HT-29 (cell line): ENCODE measurements at regions not wholly inside any gene's neighbourhood (a gene's known extent, or its start where the extent isn't known, plus 50 kb on each side); places are given as distances from the start of the nearest gene placed in this dataset.

Experiments used
- DNase-seq: peaks from one replicate; pipeline ENCODE4 v3.0.0-alpha.2; 2015; ENCODE audit warnings: low spot score

- DNase-seq, result peak; percentile 44
These were observed 234.3 kb upstream of the MBL2 start for GRCh38 chr10:53006663-53007526.

GRCh38 chr10:53005612-53006345 lies 233.2 kb upstream of the MBL2 start:
- no peak for DNase-seq

GRCh38 chr10:53003094-53003493 lies 230.5 kb upstream of the MBL2 start:
- DNase-seq, result no peak

- no peak for DNase-seq
These were observed 227.1 kb upstream of the MBL2 start for GRCh38 chr10:52999681-53000080.

GRCh38 chr10:52999258-52999657 lies 226.7 kb upstream of the MBL2 start:
- DNase-seq, result no peak

GRCh38 chr10:52997007-52997406 lies 224.4 kb upstream of the MBL2 start:
- DNase-seq, result no peak

GRCh38 chr10:52994370-52994769 lies 221.8 kb upstream of the MBL2 start:
- no peak for DNase-seq

GRCh38 chr10:52993109-52993508 lies 220.5 kb upstream of the MBL2 start:
- DNase-seq, result no peak

- no peak for DNase-seq
These were observed 220.0 kb upstream of the MBL2 start for GRCh38 chr10:52992567-52992966.

- DNase-seq, result no peak
These were observed 216.3 kb upstream of the MBL2 start for GRCh38 chr10:52988923-52989322.

- DNase-seq, result no peak
These were observed 213.5 kb upstream of the MBL2 start for GRCh38 chr10:52986125-52986524.

GRCh38 chr10:52984169-52984568 lies 211.6 kb upstream of the MBL2 start:
- DNase-seq, result no peak

GRCh38 chr10:52979295-52979990 lies 206.9 kb upstream of the MBL2 start:
- no peak for DNase-seq

GRCh38 chr10:52977581-52977980 lies 205.0 kb upstream of the MBL2 start:
- DNase-seq, result no peak

- DNase-seq, result no peak
These were observed 195.5 kb upstream of the MBL2 start for GRCh38 chr10:52967806-52968795.

- DNase-seq, result no peak
These were observed 194.3 kb upstream of the MBL2 start for GRCh38 chr10:52966904-52967303.

- DNase-seq, result no peak
These were observed 193.4 kb upstream of the MBL2 start for GRCh38 chr10:52965938-52966401.

- DNase-seq, result no peak
These were observed 192.9 kb upstream of the MBL2 start for GRCh38 chr10:52965509-52965908.

- no peak for DNase-seq
These were observed 188.7 kb upstream of the MBL2 start for GRCh38 chr10:52961323-52961722.

- DNase-seq, result no peak
These were observed 187.2 kb upstream of the MBL2 start for GRCh38 chr10:52959810-52960209.

- no peak for DNase-seq
These were observed 184.3 kb upstream of the MBL2 start for GRCh38 chr10:52956861-52957260.
